ENCODE measurements at regions not wholly inside any gene's neighbourhood (a gene's known extent, or its start where the extent isn't known, plus 50 kb on each side); places are given as distances from the start of the nearest gene placed in this dataset.

DNA sequence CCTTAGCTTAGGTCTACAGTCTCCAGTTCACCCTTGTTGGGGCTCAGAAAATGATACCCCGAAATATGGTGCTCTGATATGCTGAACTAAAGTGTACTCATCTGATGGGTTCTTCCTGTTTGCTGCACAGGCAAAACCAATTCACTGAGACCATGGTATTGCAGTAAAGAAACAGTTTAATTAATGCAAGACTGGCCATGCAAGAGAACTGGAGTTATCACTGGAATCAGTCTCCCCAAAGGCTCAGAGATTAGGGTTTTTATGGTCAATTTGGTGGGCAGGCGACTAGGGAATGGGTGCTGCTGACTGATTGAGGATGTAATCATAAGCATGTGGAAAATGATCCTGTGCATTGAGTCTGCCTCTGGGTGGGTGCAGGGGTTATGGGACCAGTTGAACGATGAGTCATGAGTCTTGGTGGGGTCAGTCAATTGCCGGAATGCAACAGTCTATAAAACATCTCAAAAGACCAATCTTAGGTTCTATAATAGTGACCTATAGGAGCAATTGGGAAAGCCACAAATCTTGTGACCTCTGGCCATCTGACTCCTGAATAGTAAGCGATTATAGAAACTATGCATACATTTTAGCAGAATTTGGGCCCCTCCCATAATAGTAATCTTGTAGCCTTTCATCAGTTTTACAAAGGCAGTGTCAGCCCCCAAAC is 113.0 kb upstream of the ANKRD55 start:
- Histone ChIP-seq H3K4me3 (ENCODE audit: low read length) (no peak overlapping the region), H3K27me3 (ENCODE audit: control insufficient read depth in 1 of 2, insufficient read depth in 2 of 2, low read length in 2 of 2) (no peaks in the 10 kb centered on the region), H3K36me3 (ENCODE audit: insufficient read depth, low read length) (no peaks in the 10 kb centered on the region), H3K27ac (ENCODE audit: low read depth in 1 of 2, low read length in 2 of 2) (no peak overlapping the region), H3K4me1 (ENCODE audit: insufficient read depth, low read length) (no peaks in the 10 kb centered on the region), H3K9me3 (ENCODE audit: control insufficient read depth in 1 of 2, insufficient read depth in 1 of 2, low read length in 2 of 2) (peaks cover 0 to 4% of the 10 kb centered on the region in 2 experiments)
- ChIA-PET CTCF (no interaction called here), POLR2A (interaction anchor here (1.1 kb wide), 1 partner anchor 13 kb away, joined by 3 read pairs; no protein-coding TSS in a partner anchor)
- Mint-ChIP-seq H3K27me3 (no peaks in the 10 kb centered on the region), H3K4me1 (ENCODE audit: low read depth) (no peaks in the 10 kb centered on the region), H3K4me3 (no peak overlapping the region), H3K27ac (no peak overlapping the region), H3K36me3 (ENCODE audit: low read depth) (no peaks in the 10 kb centered on the region), H3K9me3 (peaks cover 3% of the 10 kb centered on the region)
- DNase-seq (no peak), ATAC-seq (ENCODE audit: poor library complexity) (no peak)
- intact Hi-C loops (cut with DNase I, micrococcal nuclease): no loop called here
- TF ChIP-seq CTCF (IDR thresholded peaks at IDR 0.05): no peak

DNA sequence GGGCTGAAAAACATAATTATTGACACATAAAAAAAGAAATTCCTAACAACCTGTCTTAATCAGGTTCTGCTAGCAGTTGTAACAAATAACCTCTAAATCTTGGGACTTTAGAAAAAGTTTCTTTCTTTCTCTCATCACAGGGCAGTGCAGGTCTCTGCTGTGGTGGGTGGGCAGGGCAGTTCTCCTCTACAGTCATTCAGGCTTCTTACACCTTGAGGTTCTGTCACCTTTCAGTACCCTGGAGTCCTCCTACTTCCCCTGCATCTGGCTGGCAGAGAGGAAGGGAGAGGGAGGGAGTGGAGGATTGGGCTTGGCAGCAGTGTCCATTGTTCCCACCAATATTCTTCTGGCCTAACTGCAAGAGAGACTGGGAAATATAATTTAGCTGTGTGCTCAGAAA is 112.2 kb upstream of the ANKRD55 start:
- POLR2A ChIA-PET: interaction anchor here (1.1 kb wide), 1 partner anchor 12 kb away, joined by 3 read pairs; no protein-coding TSS in a partner anchor
- H3K27ac ChIP-seq (ENCODE audit: low read depth in 1 of 2, low read length in 2 of 2): no peak overlapping the region

DNA sequence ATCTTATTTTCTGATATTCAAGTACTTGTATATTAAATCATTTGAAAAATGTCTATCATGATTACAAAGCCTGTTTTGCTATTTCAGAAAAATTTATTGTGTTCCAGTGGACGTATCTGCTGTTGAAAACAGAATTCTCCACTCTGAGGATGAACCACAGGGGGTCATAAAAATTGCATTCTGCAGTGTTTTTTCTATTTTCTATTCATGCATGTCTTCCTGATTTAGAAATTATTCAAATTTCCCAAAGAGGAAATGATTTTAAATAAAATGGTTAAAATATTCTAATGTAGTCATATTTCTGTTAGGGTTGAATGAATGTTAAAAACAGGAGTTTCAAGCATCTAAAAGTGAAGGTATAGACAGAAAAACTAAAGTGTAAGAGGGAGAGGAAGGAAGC is 111.5 kb upstream of the ANKRD55 start:
- Histone ChIP-seq H3K27me3 (ENCODE audit: control insufficient read depth in 1 of 2, insufficient read depth in 2 of 2, low read length in 2 of 2) (no peaks in the 10 kb centered on the region), H3K4me3 (ENCODE audit: low read length) (no peak overlapping the region), H3K4me1 (ENCODE audit: insufficient read depth, low read length) (no peaks in the 10 kb centered on the region), H3K9me3 (ENCODE audit: control insufficient read depth in 1 of 2, insufficient read depth in 1 of 2, low read length in 2 of 2) (peaks cover 0 to 4% of the 10 kb centered on the region in 2 experiments), H3K27ac (ENCODE audit: low read depth in 1 of 2, low read length in 2 of 2) (no peak overlapping the region), H3K36me3 (ENCODE audit: insufficient read depth, low read length) (no peaks in the 10 kb centered on the region)
- intact Hi-C loops (cut with DNase I, micrococcal nuclease): no loop called here
- Mint-ChIP-seq H3K27me3 (no peaks in the 10 kb centered on the region), H3K4me3 (no peak overlapping the region), H3K4me1 (ENCODE audit: low read depth) (no peaks in the 10 kb centered on the region), H3K27ac (no peak overlapping the region), H3K36me3 (ENCODE audit: low read depth) (no peaks in the 10 kb centered on the region), H3K9me3 (peaks cover 6% of the 10 kb centered on the region)
- DNase-seq (no peak), ATAC-seq (ENCODE audit: poor library complexity) (no peak)
- POLR2A ChIA-PET: no interaction called here
- no peak for TF ChIP-seq CTCF (IDR thresholded peaks at IDR 0.05)
- CTCF ChIA-PET: no interaction called here

More for the DNA sequence above, 112.2 kb upstream of the ANKRD55 start:
- CTCF ChIA-PET: no interaction called here
- Histone ChIP-seq H3K4me3 (ENCODE audit: low read length) (no peak overlapping the region), H3K27me3 (ENCODE audit: control insufficient read depth in 1 of 2, insufficient read depth in 2 of 2, low read length in 2 of 2) (no peaks in the 10 kb centered on the region), H3K4me1 (ENCODE audit: insufficient read depth, low read length) (no peaks in the 10 kb centered on the region), H3K36me3 (ENCODE audit: insufficient read depth, low read length) (no peaks in the 10 kb centered on the region), H3K9me3 (ENCODE audit: control insufficient read depth in 1 of 2, insufficient read depth in 1 of 2, low read length in 2 of 2) (peaks cover 0 to 4% of the 10 kb centered on the region in 2 experiments)
- Mint-ChIP-seq H3K9me3 (peaks cover 3% of the 10 kb centered on the region), H3K4me1 (ENCODE audit: low read depth) (no peaks in the 10 kb centered on the region), H3K36me3 (ENCODE audit: low read depth) (no peaks in the 10 kb centered on the region), H3K4me3 (no peak overlapping the region), H3K27ac (no peak overlapping the region), H3K27me3 (no peaks in the 10 kb centered on the region)
- DNase-seq: no peak
- intact Hi-C loops (cut with DNase I, micrococcal nuclease): no loop called here
- TF ChIP-seq CTCF (IDR thresholded peaks at IDR 0.05): no peak
- no peak for ATAC-seq (ENCODE audit: poor library complexity)

Data from CD4-positive, alpha-beta T cell (primary cell).